GM12891 (cell line): ENCODE measurements at regions not wholly inside any gene's neighbourhood (a gene's known extent, or its start where the extent isn't known, plus 50 kb on each side); places are given as distances from the start of the nearest gene placed in this dataset.

Experiments
- POLR2A ChIP-seq: IDR thresholded peaks from 2 replicates; pipeline ENCODE4 v1.6.1; 2011; ENCODE audit warnings: low read depth, low read length, control low read depth
- POLR2AphosphoS5 ChIP-seq: IDR thresholded peaks from 2 replicates; pipeline ENCODE4 v1.6.1; 2011; ENCODE audit warnings: low read depth, low read length, control low read depth
- TAF1 ChIP-seq: IDR thresholded peaks from 2 replicates; pipeline ENCODE4 v1.6.1; 2011; ENCODE audit warnings: low read depth, low read length, control low read depth

DNA sequence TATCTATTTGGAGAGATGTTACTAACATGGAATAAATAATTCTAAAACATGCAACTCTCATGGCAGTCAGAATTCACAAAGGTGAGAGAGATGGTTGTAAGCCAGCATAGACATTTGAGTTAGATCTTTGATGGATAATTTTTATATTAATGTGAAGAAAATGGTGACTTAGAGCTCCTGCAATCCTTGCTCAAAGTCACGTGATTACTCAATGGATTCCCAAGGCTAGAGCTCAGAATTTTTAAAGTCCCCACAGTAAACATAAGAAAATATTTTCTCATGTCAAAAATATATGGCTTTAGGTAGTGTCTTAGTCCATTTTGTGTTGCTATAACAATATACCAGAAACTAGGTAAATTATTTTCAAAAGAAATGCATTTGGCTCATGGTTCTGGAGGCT, 281.5 kb upstream of the PRKD1 start:
- TF ChIP-seq POLR2A = no peak
- TF ChIP-seq TAF1 = no peak
- no peak for TF ChIP-seq POLR2AphosphoS5
